ENCODE measurements at regions not wholly inside any gene's neighbourhood (a gene's known extent, or its start where the extent isn't known, plus 50 kb on each side); places are given as distances from the start of the nearest gene placed in this dataset.

DNA sequence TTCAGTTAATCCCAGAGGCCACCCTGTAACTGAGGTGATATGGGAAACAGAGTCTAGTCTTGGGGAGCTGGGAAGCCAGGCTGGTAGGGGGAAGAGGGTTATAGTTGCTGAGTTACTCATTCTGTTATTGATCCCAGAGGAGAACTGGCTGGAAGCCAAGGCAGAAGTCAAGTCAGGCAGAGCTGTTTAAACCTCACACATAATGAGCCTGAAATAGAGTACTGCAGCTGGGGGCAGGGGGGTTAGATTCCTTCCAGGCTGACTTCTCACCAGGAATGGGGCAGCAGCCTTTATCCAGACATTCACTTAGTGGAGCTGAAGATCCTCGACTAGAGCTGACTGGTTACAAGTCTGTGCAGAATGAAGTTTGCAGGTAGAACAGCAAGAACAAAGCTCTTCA is 144.9 kb downstream of the C4orf33 start:
- TF ChIP-seq SUZ12 (IDR thresholded peaks at IDR 0.05), result no peak
- TF ChIP-seq, protein P1, sequence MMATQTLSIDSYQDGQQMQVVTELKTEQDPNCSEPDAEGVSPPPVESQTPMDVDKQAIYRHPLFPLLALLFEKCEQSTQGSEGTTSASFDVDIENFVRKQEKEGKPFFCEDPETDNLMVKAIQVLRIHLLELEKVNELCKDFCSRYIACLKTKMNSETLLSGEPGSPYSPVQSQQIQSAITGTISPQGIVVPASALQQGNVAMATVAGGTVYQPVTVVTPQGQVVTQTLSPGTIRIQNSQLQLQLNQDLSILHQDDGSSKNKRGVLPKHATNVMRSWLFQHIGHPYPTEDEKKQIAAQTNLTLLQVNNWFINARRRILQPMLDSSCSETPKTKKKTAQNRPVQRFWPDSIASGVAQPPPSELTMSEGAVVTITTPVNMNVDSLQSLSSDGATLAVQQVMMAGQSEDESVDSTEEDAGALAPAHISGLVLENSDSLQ (IDR thresholded peaks at IDR 0.05), result no peak
- TF ChIP-seq HDGF (IDR thresholded peaks at IDR 0.05; ENCODE audit: borderline replicate concordance), result no peak
- no peak for TF ChIP-seq FOXK2 (IDR thresholded peaks at IDR 0.05)
- no peak for TF ChIP-seq LEF1 (IDR thresholded peaks at IDR 0.05; ENCODE audit: borderline replicate concordance)
- TF ChIP-seq TARDBP (IDR thresholded peaks at IDR 0.05), result no peak
- no peak for TF ChIP-seq FOXM1 (IDR thresholded peaks at IDR 0.05; ENCODE audit: borderline replicate concordance)
- no peak for TF ChIP-seq BHLHE40 (IDR thresholded peaks at IDR 0.05; ENCODE audit: borderline replicate concordance)
- TF ChIP-seq SP1 (IDR thresholded peaks at IDR 0.05), result no peak
- TF ChIP-seq ZNF384 (IDR thresholded peaks at IDR 0.05), result no peak
- TF ChIP-seq ELF4 (IDR thresholded peaks at IDR 0.05), result no peak
- no peak for TF ChIP-seq FOXA1 (IDR thresholded peaks at IDR 0.05)

Measured in HEK293T (cell line).